K562 (cell line): ENCODE measurements at regions not wholly inside any gene's neighbourhood (a gene's known extent, or its start where the extent isn't known, plus 50 kb on each side); places are given as distances from the start of the nearest gene placed in this dataset.

ENCODE experiments used
- ATAC-seq: fragments of 200-7000 bp; cut with Tn5 transposase; 3 replicates; pipeline ENCODE4 v1.9.1; 2020; ENCODE audit warnings: moderate library complexity
- BruUV-seq: library from RNA; stranded (reverse); fragments of 400-500 nt; replicated peaks from 2 replicates; lab custom pipeline; 2021; lab: Mats Ljungman, UMichigan
- CTCF ChIA-PET: fragments of 300-600 bp; formaldehyde crosslinking; extraction: SDS; loops from one replicate; lab custom pipeline; 2021; ENCODE audit warnings: low intra/inter-chr PET ratio; lab: Yijun Ruan, JAX
- POLR2A ChIA-PET: fragments of 300-600, 350-650 bp; sonication (Branson Sonifier 250); formaldehyde crosslinking; extraction: SDS; loops from one replicate; lab custom pipeline; 2021; ENCODE audit warnings: antibody characterized with exemption, inconsistent platforms; lab: Yijun Ruan, JAX
- DNase-seq, 4 experiments: peaks; one replicate each; pipeline versions ENCODE4 v3.0.0 to v3.0.0-alpha.2; 2011 to 2018; ENCODE audit warnings: low spot score in 3 of 4, mixed read lengths in 3 of 4; ENCODE audit errors: extremely low read depth in 1 of 4
- FAIRE-seq: peaks from 2 replicates; lab custom pipeline; 2011; peaks lifted over from hg19 to GRCh38; lab: Jason Lieb, UNC
- H2AFZ ChIP-seq: 2 replicates; pipeline ENCODE4 v1.6.0; 2011; ENCODE audit warnings: low read depth, low read length, control low read depth, inconsistent platforms
- H3K27ac ChIP-seq: fragments of 200-600 bp; 3 replicates; pipeline ENCODE4 v1.8.0; 2011; ENCODE audit warnings: low read depth, mild to moderate bottlenecking, control low read depth, inconsistent platforms, low read length, moderate library complexity, mixed read lengths; ENCODE audit errors: extremely low read depth
- H3K27me3 ChIP-seq, 2 experiments: fragments of 300-600 bp in 1 of 2; 2 replicates in 1 of 2; 3 replicates in 1 of 2; pipeline versions ENCODE4 v1.6.0 to v1.8.0; 2011; ENCODE audit warnings: inconsistent platforms in 2 of 2, low read length in 2 of 2, mild to moderate bottlenecking in 1 of 2, mixed read lengths in 1 of 2, moderate library complexity in 1 of 2; ENCODE audit not compliant: control insufficient read depth in 2 of 2, insufficient read depth in 2 of 2
- H3K36me3 ChIP-seq: fragments of 300-600 bp; 3 replicates; pipeline ENCODE4 v1.8.0; 2011; ENCODE audit warnings: mild to moderate bottlenecking, low read length, inconsistent platforms; ENCODE audit not compliant: control insufficient read depth, insufficient read depth
- H3K4me1 ChIP-seq, 2 experiments: fragments of 200-600 bp in 1 of 2; replicated peaks in 1 of 2; 2 replicates in 1 of 2; 3 replicates in 1 of 2; pipeline versions ENCODE4 v1.5.1 to v1.8.0; 2011; ENCODE audit warnings: inconsistent platforms in 2 of 2, low read length in 2 of 2, mild to moderate bottlenecking in 1 of 2, mixed read lengths in 1 of 2, moderate library complexity in 1 of 2; ENCODE audit not compliant: control insufficient read depth in 2 of 2, insufficient read depth in 2 of 2
- H3K4me2 ChIP-seq: 2 replicates; pipeline ENCODE4 v1.6.1; 2011; ENCODE audit warnings: low read length, control low read depth, inconsistent platforms, mixed read lengths; ENCODE audit not compliant: insufficient read depth
- H3K4me3 ChIP-seq: fragments of 200-600 bp; sonication (generic), shearing (Covaris generic); 2 replicates; pipeline ENCODE4 v1.5.1; 2016; ENCODE audit warnings: control low read depth, inconsistent platforms
- H3K79me2 ChIP-seq: fragments of 200-600 bp; 3 replicates; pipeline ENCODE4 v1.8.0; 2011; ENCODE audit warnings: low read length, inconsistent platforms; ENCODE audit not compliant: control insufficient read depth, insufficient read depth
- H3K9ac ChIP-seq, 2 experiments: 2 replicates each; pipeline versions ENCODE4 v1.6.0 to v1.6.1; 2011; ENCODE audit warnings: low read depth in 2 of 2, low read length in 2 of 2, control low read depth in 1 of 2, inconsistent platforms in 1 of 2, mild to moderate bottlenecking in 1 of 2, mixed read lengths in 1 of 2; ENCODE audit not compliant: insufficient read depth in 1 of 2
- H3K9me1 ChIP-seq: one replicate; pipeline ENCODE4 v1.6.0; 2011; ENCODE audit warnings: inconsistent platforms, mild to moderate bottlenecking, low read length, moderate library complexity; ENCODE audit not compliant: control insufficient read depth, insufficient read depth
- H3K9me3 ChIP-seq: replicated peaks from 2 replicates; pipeline ENCODE4 v1.5.1; 2011; ENCODE audit warnings: low read depth, low read length, inconsistent platforms; ENCODE audit not compliant: control insufficient read depth, insufficient read depth
- H4K20me1 ChIP-seq: replicated peaks from 2 replicates; pipeline ENCODE4 v1.6.1; 2011; ENCODE audit warnings: low read length, inconsistent platforms, mixed read lengths; ENCODE audit not compliant: control insufficient read depth, insufficient read depth
- CEBPB ChIP-seq: fragments of 450-650 bp; IDR thresholded peaks from 2 replicates; pipeline ENCODE4 v1.6.1; 2016; ENCODE audit warnings: missing genetic modification characterization, missing compliant biosample characterization
- HSF4 ChIP-seq: fragments of 250-450 bp; sonication (Bioruptor Pico); IDR thresholded peaks from 2 replicates; pipeline ENCODE4 v2.1.2; 2022; ENCODE audit warnings: mild to moderate bottlenecking, moderate library complexity, borderline replicate concordance
- MEIS2 ChIP-seq: fragments of 450-650 bp; IDR thresholded peaks from 2 replicates; pipeline ENCODE4 v1.6.1; 2014; ENCODE audit warnings: mild to moderate bottlenecking; ENCODE audit not compliant: partially characterized antibody
- NKRF ChIP-seq: fragments of 450-650 bp; IDR thresholded peaks from 2 replicates; pipeline ENCODE4 v1.6.1; 2016; ENCODE audit warnings: borderline replicate concordance
- POLR2A ChIP-seq: fragments of 450-650 bp; conservative IDR thresholded peaks from 2 replicates; pipeline ENCODE4 v1.6.1; 2016
- ZNF12 ChIP-seq: sonication (generic); formaldehyde crosslinking; IDR thresholded peaks from 2 replicates; pipeline ENCODE4 v1.4.0; 2020; ENCODE audit warnings: mild to moderate bottlenecking, missing genetic modification reagents
- WGBS: fragments of 100-300 bp; shearing (Covaris generic); methylation state at CpG from one replicate; pipeline ENCODE4 v1.1.6; 2016; ENCODE audit warnings: low coverage, mixed read lengths; ENCODE audit not compliant: insufficient coverage; ENCODE audit errors: missing lambda C conversion rate; 5-methylcytosine and 5-hydroxymethylcytosine counted together
- in situ Hi-C: fragments of 300-500 bp; cut with MboI; formaldehyde crosslinking; loops from 4 replicates; pipeline ENCODE4 v1.15.0; 2018; ENCODE audit warnings: inconsistent platforms, mixed read lengths
- intact Hi-C: fragments of 100-400 bp; cut with micrococcal nuclease; formaldehyde crosslinking; loops from 2 replicates; pipeline ENCODE4 v1.14.2; 2022

GRCh38 chr3:8311321-8311720 lies 190.3 kb upstream of the LMCD1 start:
- ATAC-seq (no peak), FAIRE-seq (no peak), DNase-seq (no peak)
- Histone ChIP-seq H3K36me3 (no peaks in the 10 kb centered on the region), H2AFZ (no peak overlapping the region), H3K9me1 (no peaks in the 10 kb centered on the region), H3K4me2 (no peak overlapping the region), H3K4me3 (no peak overlapping the region), H3K9me3 (no peaks in the 10 kb centered on the region; the same call in 1 of the 2 replicates), H3K79me2 (no peaks in the 10 kb centered on the region), H3K9ac (no peak overlapping the region), H4K20me1 (no peaks in the 10 kb centered on the region), H3K27ac (no peak overlapping the region), H3K27me3 (no peaks in the 10 kb centered on the region), H3K4me1 (no peaks in the 10 kb centered on the region)
- ChIA-PET POLR2A (no interaction called here), CTCF (no interaction called here)
- intact Hi-C loops: no loop called here
- in situ Hi-C loops: no loop called here
- 0% methylated on average over 3 of the region's 3 CpGs for WGBS
- BruUV-seq: no TSS peak
- no peak for TF ChIP-seq NKRF
- TF ChIP-seq MEIS2: no peak
- TF ChIP-seq CEBPB (tag): peak; percentile 54
- no peak for TF ChIP-seq ZNF12 (CRISPR knock-in tag)
- TF ChIP-seq POLR2A: no peak
- no peak for TF ChIP-seq HSF4 (CRISPR knock-in tag)
